Stimulated activated naive CD8-positive, alpha-beta T cell treated with anti-CD3 and anti-CD28 coated beads, Interleukin-15, Interleukin-2, amounts not matched to agents 100 U/mL and 50 U/mL, for 24 hours (primary cell): ENCODE measurements at regions not wholly inside any gene's neighbourhood (a gene's known extent, or its start where the extent isn't known, plus 50 kb on each side); places are given as distances from the start of the nearest gene placed in this dataset.

Source experiments
- ATAC-seq: fragments of 150-1000 bp; cut with Tn5 transposase; one replicate; pipeline ENCODE4 v1.10.0; 2021
- DNase-seq: peaks from one replicate; pipeline ENCODE4 v3.0.0; 2021

DNA sequence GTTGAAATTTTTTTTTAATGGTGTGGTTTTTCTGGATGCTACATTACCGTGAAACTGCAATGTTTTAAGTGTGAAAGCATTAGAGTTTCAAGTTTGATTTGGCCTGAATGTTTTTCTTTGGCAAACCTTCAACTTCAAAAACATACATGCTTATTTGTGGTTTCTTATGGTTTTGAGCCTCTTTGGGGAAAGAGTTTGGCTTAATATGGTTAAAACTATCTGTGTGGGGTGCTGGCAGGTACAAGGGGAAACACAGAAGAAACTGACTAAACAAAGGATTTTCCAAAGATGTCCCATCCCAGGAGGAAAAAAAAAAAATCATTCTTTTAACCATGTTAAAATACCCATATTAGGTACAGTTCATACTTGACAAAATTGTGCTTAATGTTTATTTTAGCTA lies 121.1 kb downstream of the HGF start:
- ATAC-seq = no peak
- DNase-seq = no peak

DNA sequence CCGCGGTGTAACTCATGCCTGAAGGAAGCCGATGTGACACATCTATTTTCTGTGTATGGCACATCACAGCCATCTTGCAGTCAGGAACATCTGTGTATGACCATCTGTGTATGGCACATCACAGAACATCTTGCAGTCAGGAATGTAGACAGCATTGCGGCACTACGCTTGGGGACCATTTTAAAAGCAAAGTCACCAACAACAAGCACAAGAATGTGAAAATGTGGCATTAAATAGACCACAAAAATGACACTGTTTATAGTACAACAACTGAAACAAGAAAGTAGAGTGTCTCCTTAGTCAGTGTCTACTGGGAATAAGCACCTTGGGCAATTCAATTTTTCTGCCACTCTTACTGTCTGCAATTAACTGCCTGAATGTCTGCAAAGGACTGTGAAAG lies 124.4 kb downstream of the HGF start:
- ATAC-seq = no peak
- no peak for DNase-seq

DNA sequence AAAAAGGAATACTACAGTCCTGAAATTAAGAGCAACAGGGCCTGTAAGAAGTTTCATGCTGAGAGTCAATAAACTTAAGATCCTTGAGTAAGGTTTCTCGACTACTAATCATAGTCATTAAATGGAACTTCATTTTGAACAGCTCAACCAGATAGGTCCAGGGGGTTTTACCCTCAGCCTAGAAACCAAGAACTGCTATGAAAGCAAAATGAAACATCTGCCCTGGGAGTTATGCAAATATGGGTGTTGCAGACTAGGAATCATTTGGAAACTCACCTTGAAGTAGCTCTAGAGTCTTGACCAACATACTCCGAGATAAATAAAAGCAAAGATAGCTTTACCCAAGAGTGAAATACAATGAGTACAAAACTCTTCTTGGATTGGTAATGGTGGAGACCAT lies 128.0 kb downstream of the HGF start:
- no peak for ATAC-seq
- DNase-seq = no peak

DNA sequence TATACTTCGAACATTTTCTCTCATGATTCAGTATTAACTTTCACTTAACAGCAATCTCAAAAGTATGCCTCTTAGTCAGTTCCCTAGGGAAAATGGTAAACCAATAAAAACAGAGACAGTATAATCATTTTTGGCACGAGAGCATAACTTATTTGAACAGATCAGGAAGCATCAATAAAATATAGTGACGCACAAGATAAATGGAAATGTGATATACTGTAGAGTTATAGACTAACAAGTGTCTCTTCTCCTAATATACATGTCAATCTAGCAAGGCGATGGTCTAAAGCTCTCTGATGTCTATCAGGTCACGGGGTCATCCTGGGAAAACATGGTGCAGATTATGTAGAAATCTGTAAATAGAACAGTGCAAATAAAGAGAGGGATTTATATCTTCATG lies 131.6 kb downstream of the HGF start:
- ATAC-seq (no peak), DNase-seq (no peak)

DNA sequence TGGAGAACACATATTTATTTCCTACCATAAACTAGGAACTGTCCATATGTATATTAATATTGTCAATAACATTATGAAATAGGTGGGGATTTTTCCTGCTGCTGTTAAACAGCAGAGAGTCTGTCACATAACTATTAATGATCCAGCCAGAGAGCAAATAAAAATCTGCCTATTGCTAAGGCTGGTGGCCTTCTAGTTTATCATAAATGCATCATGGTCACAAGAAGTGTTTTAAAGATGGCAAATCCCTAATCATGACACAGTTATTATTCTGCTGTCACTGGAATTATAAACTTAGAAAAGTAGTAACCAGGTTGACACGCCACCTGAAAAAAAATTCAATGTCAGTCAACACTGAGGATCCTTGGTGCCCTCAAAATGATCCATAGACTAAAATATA lies 132.3 kb downstream of the HGF start:
- ATAC-seq = no peak
- DNase-seq = no peak

DNA sequence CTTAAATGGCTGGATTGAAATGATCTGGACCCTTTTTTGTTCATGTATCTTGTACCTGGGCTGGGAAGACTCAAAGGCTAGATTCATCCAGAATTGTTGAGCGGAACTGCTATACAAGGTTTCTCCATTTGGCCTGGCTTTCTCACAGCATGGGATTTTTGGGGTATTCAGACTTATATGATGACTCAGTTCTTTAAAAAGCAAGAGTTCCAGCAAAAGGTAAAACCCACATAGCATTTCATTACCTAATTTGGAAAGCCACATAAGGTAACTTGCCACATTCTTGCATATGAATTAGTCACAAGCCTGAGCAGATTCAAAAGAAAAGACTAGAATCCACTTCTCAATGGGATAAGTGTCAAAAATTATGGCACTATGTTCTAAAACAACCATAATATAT lies 137.4 kb downstream of the HGF start:
- no peak for ATAC-seq
- DNase-seq = no peak

DNA sequence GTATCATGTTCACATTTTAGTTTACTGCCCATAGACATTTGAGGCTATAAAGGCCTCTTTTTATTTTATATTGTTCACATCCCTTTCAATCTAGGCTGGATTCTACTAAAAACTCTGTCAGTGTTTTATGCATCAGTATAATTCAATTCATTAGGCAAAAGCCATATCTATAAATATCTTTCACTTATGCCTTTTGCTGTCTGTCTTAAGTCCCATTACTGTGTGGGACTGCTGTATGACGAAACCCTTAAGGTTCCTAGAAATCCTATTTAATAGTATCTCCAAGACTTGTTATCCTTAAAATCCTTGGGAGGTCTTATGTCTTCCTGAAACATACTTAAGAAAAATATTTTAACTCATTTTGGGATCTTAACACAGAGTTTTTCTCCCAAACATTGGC lies 139.2 kb downstream of the HGF start:
- no peak for DNase-seq
- ATAC-seq = no peak

DNA sequence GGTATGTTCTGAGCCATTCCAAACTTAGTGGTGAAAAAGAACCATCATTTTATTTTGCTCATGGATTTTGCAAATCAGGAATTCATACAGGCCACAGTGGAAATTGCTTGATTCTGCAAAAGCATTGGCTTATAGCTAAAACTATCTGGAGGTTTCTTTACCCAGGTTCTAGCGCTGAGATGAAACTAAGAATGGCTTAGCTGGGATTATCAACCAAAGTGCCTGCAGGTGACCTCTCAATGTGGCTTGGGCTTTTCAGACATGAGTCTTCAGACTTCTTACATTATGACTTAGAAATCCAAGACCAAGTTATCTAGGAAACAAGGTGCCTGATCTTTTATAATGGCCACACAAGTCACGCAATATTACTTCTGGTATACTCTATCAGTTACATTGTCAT lies 140.1 kb downstream of the HGF start:
- DNase-seq = no peak
- ATAC-seq = no peak

DNA sequence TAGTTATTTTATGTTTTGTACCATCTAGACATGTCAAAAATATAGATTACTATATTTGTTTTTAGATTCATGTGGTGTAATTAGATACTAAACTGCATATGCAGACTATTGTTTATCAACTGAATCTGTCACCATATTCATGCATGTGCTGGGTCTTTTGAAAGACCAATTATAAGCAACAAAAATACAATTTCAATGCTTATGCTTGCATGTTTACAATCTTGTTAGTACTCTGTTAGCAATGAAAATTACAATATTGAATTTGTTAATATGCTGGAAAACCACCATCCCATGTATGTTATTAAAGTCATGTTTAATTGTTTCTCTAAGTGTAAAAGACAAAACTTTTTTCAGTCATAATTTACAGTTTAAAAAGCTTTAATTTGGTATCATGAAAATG lies 140.9 kb downstream of the HGF start:
- no peak for DNase-seq
- no peak for ATAC-seq

DNA sequence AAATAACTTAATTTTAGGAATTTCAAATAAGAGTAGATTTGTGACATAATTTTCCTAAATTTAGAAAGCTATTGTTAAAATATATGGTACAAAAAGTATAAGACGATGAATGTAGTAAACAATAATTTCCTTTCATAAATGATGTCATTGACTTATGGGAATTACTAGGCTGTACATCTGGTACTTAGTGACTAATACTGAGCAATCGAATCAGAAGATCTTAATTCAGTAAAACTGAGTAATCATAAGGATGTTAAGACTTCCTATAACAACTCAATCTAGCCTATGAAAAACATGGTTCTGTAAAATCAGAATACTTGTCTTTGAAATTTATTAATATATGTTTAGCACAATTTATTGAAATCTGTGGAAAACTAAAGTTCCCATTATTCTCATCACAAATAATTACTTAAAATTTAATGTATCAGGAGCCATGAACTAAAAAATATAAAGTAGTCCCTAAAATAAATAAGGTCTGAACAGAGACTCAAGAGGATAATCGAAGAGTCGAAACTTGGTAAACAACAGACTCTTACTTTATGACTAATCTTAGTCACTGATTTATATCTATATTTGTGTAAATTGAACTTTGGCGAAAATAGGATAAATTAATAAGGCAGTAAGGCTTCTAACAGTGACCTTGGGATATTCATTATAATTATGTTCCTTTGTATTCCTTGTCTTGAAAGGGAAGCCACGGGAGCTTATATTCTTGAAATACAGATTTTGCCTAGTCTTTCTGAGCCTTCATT lies 142.1 kb downstream of the HGF start:
- DNase-seq (no peak), ATAC-seq (no peak)

DNA sequence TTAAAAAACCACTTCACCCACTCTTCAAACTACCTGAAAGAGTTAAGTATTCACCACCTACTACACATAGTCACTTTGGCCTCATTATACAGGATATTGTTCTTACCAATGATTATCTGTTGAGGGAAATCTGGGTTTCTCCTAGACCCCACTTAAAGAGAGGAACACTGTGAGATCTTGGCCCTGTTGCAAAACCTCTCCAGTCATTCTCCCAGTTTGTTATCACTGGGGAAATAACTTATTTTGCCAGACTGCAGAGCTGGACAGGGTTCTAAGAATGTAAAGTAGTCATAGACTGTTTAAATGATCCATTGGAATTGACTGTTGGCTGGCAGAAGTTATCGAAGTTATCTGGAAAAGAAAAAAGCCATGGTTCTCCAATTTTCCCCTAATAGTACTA lies 143.8 kb downstream of the HGF start:
- ATAC-seq (no peak), DNase-seq (no peak)

DNA sequence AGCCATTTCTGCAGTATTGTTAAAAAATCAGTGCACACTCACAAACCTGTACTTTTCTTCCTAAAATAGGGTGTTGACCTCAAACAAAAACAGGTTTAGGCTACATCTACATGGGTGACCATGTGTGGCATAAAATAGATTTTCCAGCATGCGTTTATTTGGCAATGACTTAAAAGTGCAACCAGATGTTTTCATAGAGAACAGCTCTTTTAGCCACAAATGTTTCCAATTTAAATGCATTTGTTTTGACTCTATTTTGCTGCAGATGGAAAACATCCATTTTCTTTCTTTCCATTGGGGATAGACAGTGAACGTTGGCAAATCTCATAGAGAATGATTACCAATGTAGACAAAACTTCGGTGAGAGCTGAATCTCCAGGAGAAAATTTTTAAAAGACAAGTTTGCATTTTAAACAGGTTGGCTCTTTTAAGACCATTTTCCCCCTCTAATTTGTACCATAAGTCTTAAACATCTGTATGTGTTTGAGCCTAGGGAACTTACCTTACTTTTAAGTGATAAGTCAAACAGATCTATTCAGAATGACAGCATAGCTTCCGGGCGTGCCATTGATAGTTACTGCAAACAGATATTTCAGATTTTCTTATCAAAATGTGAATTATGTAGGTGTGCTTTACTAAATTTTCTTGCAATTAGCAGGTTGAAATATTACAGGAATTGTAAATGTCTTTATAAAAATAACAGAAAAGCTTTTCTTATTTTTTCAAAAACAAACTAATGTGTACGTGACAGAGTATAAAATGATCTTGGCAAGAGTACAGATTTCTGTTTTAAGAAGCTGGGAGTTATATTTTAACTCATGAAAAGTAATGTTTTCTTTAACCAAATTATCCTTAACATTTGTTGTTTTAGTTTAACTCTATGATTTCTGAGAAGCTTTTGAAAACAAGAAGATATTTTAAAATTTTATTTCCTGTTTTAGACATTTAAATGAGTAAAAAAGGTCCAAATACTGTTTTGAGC lies 144.9 kb downstream of the HGF start:
- DNase-seq = no peak
- no peak for ATAC-seq

DNA sequence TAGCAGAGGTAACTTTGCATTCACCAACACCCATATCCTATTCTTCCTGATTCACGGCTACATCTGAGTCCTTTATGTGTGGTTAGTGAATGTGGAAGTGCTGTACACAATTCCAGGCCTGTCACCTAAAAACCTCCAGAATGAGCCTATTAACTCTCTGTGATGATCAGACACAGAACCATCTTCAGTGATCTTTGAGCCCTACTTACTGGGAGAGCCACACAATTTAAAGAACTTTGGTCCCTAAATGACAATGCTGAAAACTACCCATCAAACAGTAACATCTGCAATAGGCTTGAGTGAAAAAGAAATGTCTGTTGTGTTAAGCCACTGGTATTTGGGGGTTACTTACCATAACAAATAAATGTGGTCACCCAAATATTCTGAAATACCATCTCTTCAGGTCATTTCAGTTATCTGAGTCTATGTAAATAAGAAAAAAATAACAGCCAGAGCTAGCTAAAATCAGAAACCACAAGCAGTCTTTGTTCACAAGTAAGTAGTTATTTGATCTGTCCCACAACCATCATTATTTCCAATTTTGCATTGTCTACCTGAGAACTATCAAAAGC lies 145.7 kb downstream of the HGF start:
- no peak for ATAC-seq
- DNase-seq = no peak

DNA sequence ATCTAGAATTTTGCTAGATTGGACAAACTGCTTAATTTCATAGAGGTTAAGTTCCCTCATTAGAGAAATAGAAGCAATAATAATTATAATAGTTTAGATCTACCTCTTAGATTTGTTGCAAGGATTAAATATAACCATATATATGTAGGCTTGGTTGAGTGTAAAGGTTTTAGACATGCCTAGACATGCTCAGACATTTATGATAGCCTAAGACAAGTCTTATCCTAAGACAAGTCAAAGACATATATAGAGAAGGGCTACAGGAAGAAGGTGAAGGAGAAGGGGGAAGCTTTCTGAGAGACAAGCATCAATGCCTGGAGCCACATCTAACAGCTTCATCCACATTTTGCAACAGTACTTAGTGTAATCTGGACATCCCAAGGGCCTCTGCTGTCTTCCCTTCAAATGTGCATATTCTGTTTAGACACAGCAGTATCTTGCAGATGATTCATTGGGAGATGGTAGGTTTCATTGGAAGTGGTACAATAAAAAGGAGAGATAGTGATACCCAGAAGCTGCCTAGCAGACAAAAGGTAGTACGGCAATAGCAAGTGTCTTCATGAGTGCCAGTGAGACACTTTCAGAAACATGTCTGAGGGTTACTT lies 146.5 kb downstream of the HGF start:
- ATAC-seq = no peak

DNA sequence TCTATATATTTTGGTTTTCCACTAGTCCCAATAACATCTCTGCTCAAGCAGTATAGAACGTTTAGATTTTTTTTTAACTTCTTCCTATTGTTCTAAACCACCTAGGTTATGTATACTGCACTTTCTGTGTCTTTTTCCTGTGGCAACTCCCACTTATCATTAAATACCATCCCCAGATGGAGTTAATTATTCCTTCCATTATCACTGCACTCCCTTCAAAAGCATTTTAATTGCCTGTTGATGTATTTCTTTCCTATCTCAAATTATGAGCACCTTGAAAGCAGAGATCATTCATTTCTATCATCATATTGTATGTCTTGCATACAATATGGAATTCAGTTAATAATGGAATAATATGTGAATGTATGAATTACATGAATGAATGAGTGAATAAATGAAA lies 148.0 kb downstream of the HGF start:
- no peak for DNase-seq
- no peak for ATAC-seq

More for the DNA sequence above, 146.5 kb downstream of the HGF start:
- no peak for DNase-seq

DNA sequence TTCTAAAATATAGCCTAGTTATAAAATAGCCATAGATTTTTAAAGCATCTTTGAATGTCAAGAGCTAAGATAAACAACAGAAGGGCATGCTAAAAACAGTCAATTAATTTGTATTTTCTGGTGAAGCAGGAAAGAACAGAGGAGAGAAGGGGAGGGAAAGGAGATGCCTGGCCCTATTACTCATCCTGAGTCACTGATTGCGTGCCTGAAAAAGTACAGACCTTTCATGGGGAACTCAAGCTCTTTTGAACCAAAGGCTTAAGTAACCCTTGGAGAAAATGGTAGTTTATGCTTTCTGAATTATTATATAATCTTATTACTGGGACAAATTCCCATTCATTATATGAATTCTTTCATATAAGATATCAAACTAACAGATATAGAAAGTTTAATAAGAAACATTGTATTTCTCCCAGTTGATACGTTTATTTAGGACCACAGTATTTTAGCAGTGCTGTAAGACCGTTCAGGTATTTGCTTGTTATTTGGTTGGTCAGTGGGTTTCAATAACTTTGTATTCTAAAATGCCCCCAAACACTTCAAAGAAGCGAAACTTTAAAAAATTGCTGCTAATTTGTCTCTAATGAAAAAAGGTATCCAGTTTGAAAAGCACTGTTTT lies 151.3 kb downstream of the HGF start:
- ATAC-seq (no peak), DNase-seq (no peak)

DNA sequence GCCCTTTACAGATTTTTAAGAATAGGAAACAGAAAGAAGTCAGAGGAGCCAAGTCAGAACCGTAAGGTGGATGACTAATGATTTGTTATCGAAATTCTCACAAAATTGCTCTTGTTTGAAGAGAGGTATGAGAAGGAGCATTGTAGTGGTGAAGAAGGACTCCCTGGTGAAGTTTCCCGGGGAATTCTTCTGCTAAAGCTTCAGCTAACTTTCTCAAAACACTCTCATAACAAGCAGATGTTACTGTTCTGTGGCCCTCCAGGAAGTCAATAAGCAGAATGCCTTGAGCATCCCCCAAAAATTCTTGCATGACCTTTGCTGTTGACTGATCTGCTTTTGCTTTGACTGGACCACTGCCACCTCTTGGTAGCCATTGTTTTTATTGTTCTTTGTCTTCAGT lies 152.9 kb downstream of the HGF start:
- DNase-seq (no peak), ATAC-seq (no peak)

DNA sequence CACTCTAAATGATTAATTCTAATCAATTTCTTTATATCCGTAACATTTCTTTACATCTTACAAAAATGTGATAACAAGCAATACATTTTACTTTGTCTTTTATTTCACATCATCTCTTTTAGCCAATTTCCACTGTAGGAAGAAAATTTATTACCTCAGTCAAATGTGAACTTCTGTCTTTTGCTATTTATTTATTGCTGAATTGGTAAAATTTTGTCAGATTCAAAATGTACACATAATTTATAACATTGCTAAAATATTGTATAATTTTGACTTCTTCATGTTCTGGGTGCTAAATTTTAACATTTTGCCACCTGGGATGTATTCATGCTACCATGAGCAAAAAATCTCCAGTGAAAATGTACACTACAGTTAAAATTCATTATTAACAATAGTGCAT lies 158.0 kb downstream of the HGF start:
- DNase-seq (no peak), ATAC-seq (no peak)

DNA sequence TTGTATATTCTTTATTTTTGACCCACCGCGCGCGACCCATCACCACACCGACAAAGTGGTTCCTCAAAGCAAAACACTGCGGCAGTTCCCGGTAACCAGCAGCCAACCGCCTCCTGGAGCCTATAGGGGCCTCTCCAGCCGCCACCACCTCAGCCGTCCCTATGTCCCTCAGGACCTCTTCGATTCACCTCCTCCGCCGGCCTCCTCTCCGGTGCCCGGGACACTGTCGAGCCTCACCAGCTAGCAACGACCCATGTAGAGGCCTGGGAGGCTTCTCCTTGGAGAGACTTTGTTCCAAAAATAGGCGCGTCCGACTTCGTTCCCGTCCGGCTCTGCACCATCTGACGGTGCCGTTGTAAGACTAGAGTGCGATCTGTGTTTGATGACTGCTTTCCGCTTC lies 158.8 kb downstream of the HGF start:
- DNase-seq (no peak), ATAC-seq (no peak)

DNA sequence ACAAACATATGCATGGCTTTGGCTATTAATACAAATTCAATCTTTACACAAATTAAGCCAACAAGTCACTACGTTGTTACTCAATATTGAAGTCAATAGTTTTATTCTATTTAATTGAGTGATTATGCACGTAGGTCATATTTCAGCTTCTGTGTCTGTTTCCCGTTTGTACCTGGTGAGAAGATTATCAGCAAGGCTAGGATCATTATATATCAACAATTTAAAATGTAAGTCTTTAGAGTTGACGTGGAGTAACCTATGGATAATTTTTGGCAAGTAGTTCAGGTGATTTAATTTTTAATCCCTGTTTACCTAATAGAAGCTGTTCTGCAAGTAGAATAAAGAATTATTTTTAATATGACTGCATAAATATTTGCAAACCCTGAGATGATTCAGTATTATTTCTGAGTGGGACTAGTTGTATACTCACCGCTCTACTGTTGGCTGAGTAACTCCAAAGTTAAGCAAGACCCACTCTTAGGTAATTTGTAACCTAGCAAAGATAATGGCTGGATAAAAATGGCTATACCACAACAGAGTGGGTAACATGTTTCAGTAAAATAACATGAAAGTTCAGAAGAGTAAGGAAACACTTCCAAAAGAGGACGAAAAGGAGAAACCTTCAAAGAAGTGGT lies 161.0 kb downstream of the HGF start:
- no peak for ATAC-seq
- DNase-seq = no peak

DNA sequence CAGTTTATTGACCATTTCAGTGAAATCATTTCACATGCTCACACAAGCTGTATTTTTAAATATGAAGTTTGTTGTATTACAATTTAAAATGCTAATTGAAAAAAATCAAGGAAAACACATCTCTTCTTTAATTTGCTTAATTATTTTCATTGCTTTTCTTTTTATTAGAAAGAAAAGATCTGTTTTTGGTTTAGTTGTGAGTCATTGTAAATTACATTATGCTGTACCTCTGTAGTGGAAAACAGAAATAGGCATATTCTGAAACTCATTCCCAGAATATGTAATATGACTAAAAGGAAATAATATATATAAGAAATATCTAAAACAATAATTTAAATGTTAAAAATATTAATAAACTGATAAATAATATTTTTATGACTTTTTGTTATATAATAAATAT lies 161.9 kb downstream of the HGF start:
- ATAC-seq = no peak

More for the DNA sequence above, 161.9 kb downstream of the HGF start:
- DNase-seq = no peak
